ENCODE measurements at regions not wholly inside any gene's neighbourhood (a gene's known extent, or its start where the extent isn't known, plus 50 kb on each side); places are given as distances from the start of the nearest gene placed in this dataset.
"Not testable (repeated sequence)": the region's sequence is repeated elsewhere in the genome, so short reads cannot be mapped to it uniquely, and the experiment has no call there.

- DNase-seq (ENCODE audit: low read depth in 3 of 3, low spot score in 1 of 3) = no peak
Observed at GRCh38 chr6:113181164-113181563, 676.0 kb upstream of the MARCKS start.

GRCh38 chr6:113182370-113183141 is 674.6 kb upstream of the MARCKS start:
- no peak for DNase-seq (ENCODE audit: low read depth in 3 of 3, low spot score in 1 of 3)

GRCh38 chr6:113184291-113184690 is 672.9 kb upstream of the MARCKS start:
- DNase-seq (ENCODE audit: low read depth in 3 of 3, low spot score in 1 of 3) = no peak

- no peak for DNase-seq (ENCODE audit: low read depth in 3 of 3, low spot score in 1 of 3)
Observed at GRCh38 chr6:113184736-113185135, 672.4 kb upstream of the MARCKS start.

GRCh38 chr6:113185299-113185698 is 671.8 kb upstream of the MARCKS start:
- no peak for DNase-seq (ENCODE audit: low read depth in 3 of 3, low spot score in 1 of 3)

GRCh38 chr6:113187661-113188060 is 669.5 kb upstream of the MARCKS start:
- DNase-seq (ENCODE audit: low read depth in 3 of 3, low spot score in 1 of 3) = no peak

- no peak for DNase-seq (ENCODE audit: low read depth in 3 of 3, low spot score in 1 of 3)
Observed at GRCh38 chr6:113188962-113189361, 668.2 kb upstream of the MARCKS start.

GRCh38 chr6:113190170-113190569 is 667.0 kb upstream of the MARCKS start:
- no peak for DNase-seq (ENCODE audit: low read depth in 3 of 3, low spot score in 1 of 3)

GRCh38 chr6:113194090-113194489 is 663.1 kb upstream of the MARCKS start:
- no peak for DNase-seq (ENCODE audit: low read depth in 3 of 3, low spot score in 1 of 3)

GRCh38 chr6:113202852-113203714 is 654.1 kb upstream of the MARCKS start:
- DNase-seq (ENCODE audit: low read depth in 3 of 3, low spot score in 1 of 3) = no peak

- no peak for DNase-seq (ENCODE audit: low read depth in 3 of 3, low spot score in 1 of 3)
Observed at GRCh38 chr6:113203715-113204110, 653.4 kb upstream of the MARCKS start.

GRCh38 chr6:113205553-113205952 is 651.6 kb upstream of the MARCKS start:
- DNase-seq (ENCODE audit: low read depth in 3 of 3, low spot score in 1 of 3) = no peak

GRCh38 chr6:113208726-113209125 is 648.4 kb upstream of the MARCKS start:
- no peak for DNase-seq (ENCODE audit: low read depth in 3 of 3, low spot score in 1 of 3)

- no peak for DNase-seq (ENCODE audit: low read depth in 3 of 3, low spot score in 1 of 3)
Observed at GRCh38 chr6:113209315-113209714, 647.8 kb upstream of the MARCKS start.

GRCh38 chr6:113211170-113211569 is 646.0 kb upstream of the MARCKS start:
- no peak for DNase-seq (ENCODE audit: low read depth in 3 of 3, low spot score in 1 of 3)

- DNase-seq (ENCODE audit: low read depth in 3 of 3, low spot score in 1 of 3) = no peak
Observed at GRCh38 chr6:113219783-113220182, 637.4 kb upstream of the MARCKS start.

- DNase-seq (ENCODE audit: low read depth in 3 of 3, low spot score in 1 of 3) = no peak
Observed at GRCh38 chr6:113220832-113221231, 636.3 kb upstream of the MARCKS start.

GRCh38 chr6:113221850-113222249 is 635.3 kb upstream of the MARCKS start:
- no peak for DNase-seq (ENCODE audit: low read depth in 3 of 3, low spot score in 1 of 3)

GRCh38 chr6:113246186-113246585 is 611.0 kb upstream of the MARCKS start:
- DNase-seq (ENCODE audit: low read depth in 3 of 3, low spot score in 1 of 3) = no peak

- DNase-seq (ENCODE audit: low read depth in 3 of 3, low spot score in 1 of 3) = no peak
Observed at GRCh38 chr6:113248532-113248931, 608.6 kb upstream of the MARCKS start.

GRCh38 chr6:113254194-113254593 is 603.0 kb upstream of the MARCKS start:
- not testable (repeated sequence) for DNase-seq (ENCODE audit: low read depth in 3 of 3, low spot score in 1 of 3)

GRCh38 chr6:113258771-113259170 is 598.4 kb upstream of the MARCKS start:
- no peak for DNase-seq (ENCODE audit: low read depth in 3 of 3, low spot score in 1 of 3)
